Upper lobe of left lung (tissue), 6 donors: ENCODE measurements at regions not wholly inside any gene's neighbourhood (a gene's known extent, or its start where the extent isn't known, plus 50 kb on each side); places are given as distances from the start of the nearest gene placed in this dataset.

Experiments
- ATAC-seq, 2 donors: fragments of 200-7000 bp; cut with Tn5 transposase; one replicate each; pipeline ENCODE4 v1.9.1; 2022; ENCODE audit warnings: mild to moderate bottlenecking in 2 of 2, moderate library complexity in 2 of 2; ENCODE audit not compliant: low FRiP score in 2 of 2
- DNase-seq, 2 donors: peaks; one replicate each; pipeline ENCODE4 v3.0.0-alpha.2; 2019 to 2020
- H3K27ac ChIP-seq, 4 donors: fragments of 200-600 bp; sonication (generic); one replicate each; pipeline ENCODE4 v1.5.1; 2016 to 2019
- H3K27me3 ChIP-seq, 4 donors: fragments of 200-600 bp; sonication (generic); one replicate each; pipeline ENCODE4 v1.5.1; 2017 to 2019
- H3K36me3 ChIP-seq, 4 donors: fragments of 200-600 bp; sonication (generic); one replicate each; pipeline ENCODE4 v1.5.1; 2016 to 2019
- H3K4me1 ChIP-seq, 4 donors: fragments of 200-600 bp; sonication (generic); one replicate each; pipeline ENCODE4 v1.5.1; 2018 to 2019
- H3K4me3 ChIP-seq, 4 donors: fragments of 200-600 bp; sonication (generic); one replicate each; pipeline ENCODE4 v1.5.1; 2017 to 2019; ENCODE audit warnings: mild to moderate bottlenecking in 2 of 4, moderate library complexity in 1 of 4
- H3K9me3 ChIP-seq, 4 donors: fragments of 200-600 bp; sonication (generic); one replicate each; pipeline ENCODE4 v1.5.1; 2018 to 2019
- CTCF ChIP-seq, 6 experiments: fragments of 450-650 bp in 4 of 6; fragments of 200-600 bp in 2 of 6; sonication (generic) in 2 of 6; IDR thresholded peaks; one replicate each; pipeline ENCODE4 v1.5.1; 2016 to 2019; ENCODE audit warnings: antibody characterized with exemption in 6 of 6
- EP300 ChIP-seq, 4 donors: sonication (generic); formaldehyde crosslinking; IDR thresholded peaks; one replicate each; pipeline ENCODE4 v1.5.1; 2017; ENCODE audit warnings: antibody characterized with exemption in 4 of 4, control low read depth in 2 of 4
- POLR2A ChIP-seq, 4 donors: fragments of 450-650 bp; IDR thresholded peaks; one replicate each; pipeline ENCODE4 v1.5.1; 2016 to 2017; ENCODE audit warnings: antibody characterized with exemption in 4 of 4, mild to moderate bottlenecking in 2 of 4
- POLR2AphosphoS5 ChIP-seq, 2 donors: sonication (generic); formaldehyde crosslinking; IDR thresholded peaks; one replicate each; pipeline ENCODE4 v1.5.1; 2017; ENCODE audit warnings: antibody characterized with exemption in 2 of 2
- WGBS, 2 donors: methylation state at CpG; one replicate each; pipeline ENCODE4 v1.1.5; 2017 to 2018; 5-methylcytosine and 5-hydroxymethylcytosine counted together
- donor health status: DM: no; HTN: no; CAD: no; lungs with moderate emphysema.
- donor health status: DM: no; HTN: yes; CAD: no; lungs with severe emphysema.

GRCh38 chr9:105881021-105881420 lies 186.7 kb downstream of the TMEM38B start:
- H3K36me3 ChIP-seq: no peaks in the 10 kb centered on the region
- ATAC-seq: no peak
- H3K27me3 ChIP-seq: no peaks in the 10 kb centered on the region
- no peak overlapping the region for H3K4me3 ChIP-seq
- H3K4me1 ChIP-seq: no peaks in the 10 kb centered on the region
- no peaks in the 10 kb centered on the region for H3K9me3 ChIP-seq
- no peak for TF ChIP-seq POLR2AphosphoS5 (IDR thresholded peaks at IDR 0.05)
- no peak for TF ChIP-seq POLR2A (IDR thresholded peaks at IDR 0.05)
- TF ChIP-seq CTCF (IDR thresholded peaks at IDR 0.05): no peak
- no peak for TF ChIP-seq EP300 (IDR thresholded peaks at IDR 0.05)
- no peak overlapping the region for H3K27ac ChIP-seq
- WGBS, 2 donors: 93 to 95% methylated on average over 6 of the region's 6 CpGs
- no peak for DNase-seq

DNA sequence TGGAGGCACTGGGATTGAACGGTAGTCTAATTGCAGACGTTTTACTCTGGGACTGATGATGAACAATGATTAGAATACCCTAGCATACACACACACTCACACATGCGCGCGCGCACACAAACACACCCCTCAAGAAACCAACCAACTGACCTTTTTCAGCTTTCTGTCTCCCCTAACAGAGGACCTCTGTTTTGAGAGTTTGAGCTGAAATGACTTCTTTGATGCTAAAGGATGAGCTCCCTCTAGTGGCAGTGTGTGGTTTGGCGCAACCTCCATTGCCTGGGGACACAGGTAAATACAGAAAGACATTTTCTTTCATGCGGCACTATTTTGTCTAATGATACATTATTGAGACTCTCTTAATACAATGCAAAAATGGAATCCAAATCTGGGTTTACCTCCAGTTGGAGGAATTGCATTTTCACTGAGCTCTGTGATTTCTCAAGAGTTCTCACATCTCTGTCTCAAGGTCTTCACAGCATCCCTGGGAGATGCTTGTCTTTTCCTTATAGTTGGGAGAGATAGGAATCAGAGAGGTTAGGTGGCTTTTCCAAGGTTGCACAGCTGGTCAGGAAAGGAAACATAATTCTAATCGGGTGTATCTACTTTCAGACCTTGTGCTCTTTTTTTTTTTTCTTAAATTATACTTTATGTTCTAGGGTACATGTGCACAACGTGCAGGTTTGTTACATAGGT lies 187.5 kb downstream of the TMEM38B start:
- H3K4me1 ChIP-seq: no peaks in the 10 kb centered on the region
- H3K27ac ChIP-seq: no peak overlapping the region
- DNase-seq (peak in 1 of 2 donors; percentile 42), ATAC-seq (peak in 1 of 2 donors; percentile 67)
- H3K36me3 ChIP-seq: no peaks in the 10 kb centered on the region
- TF ChIP-seq POLR2A (IDR thresholded peaks at IDR 0.05): no peak
- TF ChIP-seq POLR2AphosphoS5 (IDR thresholded peaks at IDR 0.05): no peak
- TF ChIP-seq CTCF (IDR thresholded peaks at IDR 0.05): peak; percentile 19 to 68 (median 62)
- H3K4me3 ChIP-seq: no peak overlapping the region
- H3K27me3 ChIP-seq: no peaks in the 10 kb centered on the region
- H3K9me3 ChIP-seq: no peaks in the 10 kb centered on the region
- WGBS, 2 donors: 36 to 40% methylated on average over 10 of the region's 10 CpGs

DNA sequence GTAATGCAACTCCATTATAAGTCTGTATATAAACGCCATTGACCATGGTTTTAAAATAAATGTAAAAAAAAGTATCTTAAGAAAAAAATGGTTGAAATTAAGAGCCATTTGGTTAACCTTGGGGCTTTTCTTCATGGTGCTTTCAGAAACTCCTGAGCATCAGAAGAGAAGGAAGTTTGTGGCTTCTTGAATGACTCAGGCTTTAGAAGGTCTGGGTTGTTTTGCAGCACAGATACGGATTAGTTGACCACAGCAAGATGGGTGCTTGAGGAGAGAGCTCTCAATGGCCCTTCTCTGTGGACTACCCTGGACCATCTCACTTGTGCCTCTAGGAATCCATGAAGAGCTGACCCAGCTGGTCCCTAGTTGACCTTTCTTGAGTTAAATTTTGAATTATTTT lies 189.5 kb downstream of the TMEM38B start:
- 54 to 63% methylated on average over 2 of the region's 2 CpGs for WGBS, 2 donors
- Histone ChIP-seq H3K36me3 (no peaks in the 10 kb centered on the region), H3K4me1 (no peaks in the 10 kb centered on the region), H3K9me3 (no peaks in the 10 kb centered on the region), H3K27me3 (no peaks in the 10 kb centered on the region), H3K4me3 (no peak overlapping the region), H3K27ac (no peak overlapping the region)
- no peak for ATAC-seq
- no peak for DNase-seq
- TF ChIP-seq EP300 (IDR thresholded peaks at IDR 0.05) (no peak), CTCF (IDR thresholded peaks at IDR 0.05) (no peak), POLR2A (IDR thresholded peaks at IDR 0.05) (no peak), POLR2AphosphoS5 (IDR thresholded peaks at IDR 0.05) (no peak)

DNA sequence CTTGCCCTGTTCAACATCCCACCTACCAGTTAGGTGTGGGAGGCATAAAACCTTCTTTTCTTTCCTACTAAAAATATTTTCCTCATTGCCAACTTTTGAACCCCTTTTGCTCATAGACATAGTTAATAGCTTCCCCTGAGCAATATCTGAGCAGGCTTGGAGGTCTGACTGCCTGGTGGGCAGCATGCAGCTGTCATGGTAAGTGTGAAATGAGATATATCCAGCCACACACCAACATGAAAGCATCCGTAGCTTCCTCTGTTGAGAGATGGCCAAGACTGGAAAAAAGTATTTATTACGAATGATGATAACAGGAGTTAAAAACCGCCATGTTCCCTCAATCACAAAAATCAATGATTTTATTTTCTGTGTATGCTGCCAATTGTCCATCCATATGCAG lies 190.1 kb downstream of the TMEM38B start:
- 68 to 77% methylated on average over 3 of the region's 3 CpGs for WGBS, 2 donors
- ATAC-seq: no peak

More for the DNA sequence above, 190.1 kb downstream of the TMEM38B start:
- DNase-seq: no peak
- TF ChIP-seq POLR2A (IDR thresholded peaks at IDR 0.05) (no peak), CTCF (IDR thresholded peaks at IDR 0.05) (no peak), POLR2AphosphoS5 (IDR thresholded peaks at IDR 0.05) (no peak)
- Histone ChIP-seq H3K4me1 (no peaks in the 10 kb centered on the region), H3K9me3 (no peaks in the 10 kb centered on the region), H3K36me3 (no peaks in the 10 kb centered on the region), H3K27ac (no peak overlapping the region), H3K4me3 (no peak overlapping the region), H3K27me3 (no peaks in the 10 kb centered on the region)
